GM23338 (cell line): ENCODE measurements at regions not wholly inside any gene's neighbourhood (a gene's known extent, or its start where the extent isn't known, plus 50 kb on each side); places are given as distances from the start of the nearest gene placed in this dataset.

Experiments
- CREB1 ChIP-seq: fragments of 250-450 bp; sonication (Bioruptor Pico); IDR thresholded peaks from 2 replicates; pipeline ENCODE4 v1.5.0; 2020; ENCODE audit warnings: low read depth, mild to moderate bottlenecking, moderate library complexity
- ETS1 ChIP-seq: IDR thresholded peaks from 2 replicates; pipeline ENCODE4 v1.6.1; 2016; ENCODE audit warnings: antibody characterized with exemption
- EZH2 ChIP-seq: fragments of 200-600 bp; sonication (generic); IDR thresholded peaks from one replicate; pipeline ENCODE4 v1.8.0; 2017; ENCODE audit warnings: antibody characterized with exemption, mild to moderate bottlenecking, low read depth; ENCODE audit not compliant: unreplicated experiment
- EZH2phosphoT487 ChIP-seq: fragments of 200-600 bp; sonication (generic); IDR thresholded peaks from one replicate; pipeline ENCODE4 v1.8.1; 2018; ENCODE audit warnings: antibody characterized with exemption; ENCODE audit not compliant: unreplicated experiment
- JUNB ChIP-seq: IDR thresholded peaks from one replicate; pipeline ENCODE4 v1.6.1; 2016; ENCODE audit warnings: antibody characterized with exemption; ENCODE audit not compliant: unreplicated experiment
- NANOG ChIP-seq: IDR thresholded peaks from 2 replicates; pipeline ENCODE4 v1.6.1; 2016; ENCODE audit warnings: antibody characterized with exemption, borderline replicate concordance
- POLR2AphosphoS5 ChIP-seq: IDR thresholded peaks from 2 replicates; pipeline ENCODE4 v1.6.1; 2016; ENCODE audit warnings: antibody characterized with exemption, low read depth
- REST ChIP-seq: IDR thresholded peaks from one replicate; pipeline ENCODE4 v1.6.1; 2018; ENCODE audit warnings: antibody characterized with exemption; ENCODE audit not compliant: unreplicated experiment
- STAT1 ChIP-seq: IDR thresholded peaks from one replicate; pipeline ENCODE4 v1.6.1; 2016; ENCODE audit warnings: antibody characterized with exemption; ENCODE audit not compliant: unreplicated experiment
- ZNF114 ChIP-seq: fragments of 250-450 bp; sonication (Bioruptor Pico); IDR thresholded peaks from 2 replicates; pipeline ENCODE4 v1.5.0; 2020; ENCODE audit warnings: mild to moderate bottlenecking, moderate library complexity
- ZNF331 ChIP-seq: fragments of 250-450 bp; sonication (Bioruptor Pico); IDR thresholded peaks from 2 replicates; pipeline ENCODE4 v1.5.0; 2020; ENCODE audit warnings: low read depth, mild to moderate bottlenecking, moderate library complexity
- ZNF462 ChIP-seq: fragments of 250-450 bp; sonication (Bioruptor Pico); IDR thresholded peaks from 2 replicates; pipeline ENCODE4 v1.5.0; 2020; ENCODE audit warnings: mild to moderate bottlenecking, moderate library complexity
- TF ChIP-seq, protein P1 (sequence below), 2 experiments: fragments of 200-600 bp in 1 of 2; sonication (generic) in 1 of 2; conservative IDR thresholded peaks; 2 replicates each; pipeline versions ENCODE4 v1.5.1 to v1.6.1; 2016 to 2017; ENCODE audit warnings: antibody characterized with exemption in 2 of 2, low read depth in 2 of 2, mild to moderate bottlenecking in 2 of 2, moderate library complexity in 1 of 2

GRCh38 chr3:161863775-161864174, 367.2 kb downstream of the OTOL1 start:
- TF ChIP-seq POLR2AphosphoS5 (no peak), EZH2 (no peak), REST (no peak), EZH2phosphoT487 (no peak), NANOG (no peak), JUNB (no peak), STAT1 (no peak), ETS1 (no peak), ZNF331 (CRISPR knock-in tag) (no peak), CREB1 (CRISPR knock-in tag) (no peak), ZNF114 (CRISPR knock-in tag) (no peak), ZNF462 (CRISPR knock-in tag) (no peak)
- TF ChIP-seq, protein P1, sequence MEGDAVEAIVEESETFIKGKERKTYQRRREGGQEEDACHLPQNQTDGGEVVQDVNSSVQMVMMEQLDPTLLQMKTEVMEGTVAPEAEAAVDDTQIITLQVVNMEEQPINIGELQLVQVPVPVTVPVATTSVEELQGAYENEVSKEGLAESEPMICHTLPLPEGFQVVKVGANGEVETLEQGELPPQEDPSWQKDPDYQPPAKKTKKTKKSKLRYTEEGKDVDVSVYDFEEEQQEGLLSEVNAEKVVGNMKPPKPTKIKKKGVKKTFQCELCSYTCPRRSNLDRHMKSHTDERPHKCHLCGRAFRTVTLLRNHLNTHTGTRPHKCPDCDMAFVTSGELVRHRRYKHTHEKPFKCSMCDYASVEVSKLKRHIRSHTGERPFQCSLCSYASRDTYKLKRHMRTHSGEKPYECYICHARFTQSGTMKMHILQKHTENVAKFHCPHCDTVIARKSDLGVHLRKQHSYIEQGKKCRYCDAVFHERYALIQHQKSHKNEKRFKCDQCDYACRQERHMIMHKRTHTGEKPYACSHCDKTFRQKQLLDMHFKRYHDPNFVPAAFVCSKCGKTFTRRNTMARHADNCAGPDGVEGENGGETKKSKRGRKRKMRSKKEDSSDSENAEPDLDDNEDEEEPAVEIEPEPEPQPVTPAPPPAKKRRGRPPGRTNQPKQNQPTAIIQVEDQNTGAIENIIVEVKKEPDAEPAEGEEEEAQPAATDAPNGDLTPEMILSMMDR (conservative IDR thresholded peaks at IDR 0.05; ENCODE audit: low read depth in 2 of 2) = no peak
